Esophagus squamous epithelium (tissue), 5 donors: ENCODE measurements at regions not wholly inside any gene's neighbourhood (a gene's known extent, or its start where the extent isn't known, plus 50 kb on each side); places are given as distances from the start of the nearest gene placed in this dataset.
"Not testable (repeated sequence)": the region's sequence is repeated elsewhere in the genome, so short reads cannot be mapped to it uniquely, and the experiment has no call there.

Source experiments
- DNase-seq: peaks from one replicate; lab custom pipeline; 2025; lab: John Stamatoyannopoulos, UW
- H3K27ac ChIP-seq, 4 donors: fragments of 200-600 bp; sonication (generic); one replicate each; pipeline ENCODE4 v1.5.1; 2016 to 2019; ENCODE audit warnings: mild to moderate bottlenecking in 1 of 4
- H3K27me3 ChIP-seq, 4 donors: fragments of 200-600 bp; sonication (generic); 1 replicate in 3 of 4; 2 replicates in 1 of 4; pipeline versions ENCODE4 v1.5.1 to v1.6.0; 2017 to 2021; ENCODE audit warnings: antibody characterized with exemption in 1 of 4
- H3K36me3 ChIP-seq, 3 donors: fragments of 200-600 bp; sonication (generic); one replicate each; pipeline ENCODE4 v1.5.1; 2016 to 2019
- H3K4me1 ChIP-seq, 3 donors: fragments of 200-600 bp; sonication (generic); one replicate each; pipeline ENCODE4 v1.5.1; 2017 to 2019
- H3K4me3 ChIP-seq, 4 donors: fragments of 200-600 bp; sonication (generic); 1 replicate in 3 of 4; 2 replicates in 1 of 4; pipeline ENCODE4 v1.5.1; 2016 to 2019; ENCODE audit warnings: mild to moderate bottlenecking in 2 of 4, moderate library complexity in 1 of 4
- H3K9me3 ChIP-seq, 3 donors: fragments of 200-600 bp; sonication (generic); one replicate each; pipeline ENCODE4 v1.5.1; 2016 to 2019
- CTCF ChIP-seq, 6 experiments: fragments of 450-650 bp in 4 of 6; fragments of 200-600 bp in 2 of 6; sonication (generic) in 2 of 6; IDR thresholded peaks; one replicate each; pipeline ENCODE4 v1.5.1; 2016 to 2019; ENCODE audit warnings: antibody characterized with exemption in 6 of 6, mild to moderate bottlenecking in 4 of 6, moderate library complexity in 4 of 6
- POLR2A ChIP-seq, 4 donors: fragments of 450-650 bp; IDR thresholded peaks; one replicate each; pipeline ENCODE4 v1.6.1; 2017; ENCODE audit warnings: antibody characterized with exemption in 4 of 4, mild to moderate bottlenecking in 4 of 4, moderate library complexity in 3 of 4
- WGBS, 2 donors: methylation state at CpG; one replicate each; pipeline ENCODE4 v1.1.5; 2018; 5-methylcytosine and 5-hydroxymethylcytosine counted together
- intact Hi-C: fragments of 100-400 bp; cut with DNase I; formaldehyde crosslinking; loops from one replicate; pipeline ENCODE4 v1.15.0; 2022
- donor health status: DM: yes; HTN: yes; CAD: no.

- TF ChIP-seq POLR2A (IDR thresholded peaks at IDR 0.05), result no peak
- TF ChIP-seq CTCF (IDR thresholded peaks at IDR 0.05), result no peak
- H3K27ac ChIP-seq, result no peak overlapping the region
- peaks cover 0 to 44% (median 0%) of the 10 kb centered on the region in 4 donors for H3K27me3 ChIP-seq
- no peak overlapping the region for H3K4me3 ChIP-seq
- H3K9me3 ChIP-seq, result no peaks in the 10 kb centered on the region
- H3K4me1 ChIP-seq, result peaks cover 0 to 4% (median 0%) of the 10 kb centered on the region in 3 donors
- WGBS, 2 donors, result 44 to 69% methylated on average over 1 of the region's 1 CpG
- intact Hi-C loops, result no loop called here
- H3K36me3 ChIP-seq, result no peaks in the 10 kb centered on the region
- DNase-seq, result no peak
These were observed 165.4 kb downstream of the UTP18 start for GRCh38 chr17:51425773-51426172.

GRCh38 chr17:51427323-51427811, 167.0 kb downstream of the UTP18 start:
- 31 to 60% methylated on average over 6 to 7 of the region's 7 CpGs for WGBS, 2 donors
- H3K27me3 ChIP-seq, result peaks cover 0 to 30% (median 0%) of the 10 kb centered on the region in 4 donors
- no peak for DNase-seq

DNA sequence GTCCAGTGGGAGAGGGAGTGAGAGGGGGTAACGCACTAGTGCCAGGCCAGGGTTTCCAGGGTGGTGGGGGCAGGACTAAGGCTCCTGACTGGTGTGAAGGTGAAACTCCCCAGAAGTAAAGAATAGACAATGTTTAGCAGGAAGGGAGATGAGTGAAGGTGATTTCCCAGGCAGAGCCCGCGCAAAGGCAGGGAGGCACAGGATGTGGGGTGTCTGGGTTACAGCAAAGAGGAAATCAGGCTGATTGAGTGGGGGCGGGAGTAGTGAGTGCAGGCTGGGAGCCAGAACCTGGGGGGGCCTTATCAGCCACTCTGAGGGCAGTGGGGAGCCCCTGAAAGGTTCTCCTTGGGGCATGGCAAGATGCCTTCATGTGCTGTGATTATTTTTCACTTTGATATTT, 167.5 kb downstream of the UTP18 start:
- intact Hi-C loops, result no loop called here
- peaks cover 0 to 26% (median 0%) of the 10 kb centered on the region in 4 donors for H3K27me3 ChIP-seq
- no peak for DNase-seq
- WGBS, 2 donors, result 41 to 42% methylated on average over 4 of the region's 4 CpGs
- H3K4me3 ChIP-seq, result no peak overlapping the region
- no peak overlapping the region for H3K27ac ChIP-seq
- H3K4me1 ChIP-seq, result peaks cover 0 to 4% (median 0%) of the 10 kb centered on the region in 3 donors
- no peak for TF ChIP-seq CTCF (IDR thresholded peaks at IDR 0.05)
- TF ChIP-seq POLR2A (IDR thresholded peaks at IDR 0.05), result no peak
- H3K36me3 ChIP-seq, result no peaks in the 10 kb centered on the region
- H3K9me3 ChIP-seq, result no peaks in the 10 kb centered on the region

More at GRCh38 chr17:51427323-51427811, 167.0 kb downstream of the UTP18 start:
- peaks cover 0 to 4% (median 0%) of the 10 kb centered on the region in 3 donors for H3K4me1 ChIP-seq
- H3K27ac ChIP-seq, result no peak overlapping the region
- H3K9me3 ChIP-seq, result no peaks in the 10 kb centered on the region
- H3K4me3 ChIP-seq, result no peak overlapping the region
- intact Hi-C loops, result no loop called here
- no peak for TF ChIP-seq POLR2A (IDR thresholded peaks at IDR 0.05)
- no peak for TF ChIP-seq CTCF (IDR thresholded peaks at IDR 0.05)
- H3K36me3 ChIP-seq, result no peaks in the 10 kb centered on the region

DNA sequence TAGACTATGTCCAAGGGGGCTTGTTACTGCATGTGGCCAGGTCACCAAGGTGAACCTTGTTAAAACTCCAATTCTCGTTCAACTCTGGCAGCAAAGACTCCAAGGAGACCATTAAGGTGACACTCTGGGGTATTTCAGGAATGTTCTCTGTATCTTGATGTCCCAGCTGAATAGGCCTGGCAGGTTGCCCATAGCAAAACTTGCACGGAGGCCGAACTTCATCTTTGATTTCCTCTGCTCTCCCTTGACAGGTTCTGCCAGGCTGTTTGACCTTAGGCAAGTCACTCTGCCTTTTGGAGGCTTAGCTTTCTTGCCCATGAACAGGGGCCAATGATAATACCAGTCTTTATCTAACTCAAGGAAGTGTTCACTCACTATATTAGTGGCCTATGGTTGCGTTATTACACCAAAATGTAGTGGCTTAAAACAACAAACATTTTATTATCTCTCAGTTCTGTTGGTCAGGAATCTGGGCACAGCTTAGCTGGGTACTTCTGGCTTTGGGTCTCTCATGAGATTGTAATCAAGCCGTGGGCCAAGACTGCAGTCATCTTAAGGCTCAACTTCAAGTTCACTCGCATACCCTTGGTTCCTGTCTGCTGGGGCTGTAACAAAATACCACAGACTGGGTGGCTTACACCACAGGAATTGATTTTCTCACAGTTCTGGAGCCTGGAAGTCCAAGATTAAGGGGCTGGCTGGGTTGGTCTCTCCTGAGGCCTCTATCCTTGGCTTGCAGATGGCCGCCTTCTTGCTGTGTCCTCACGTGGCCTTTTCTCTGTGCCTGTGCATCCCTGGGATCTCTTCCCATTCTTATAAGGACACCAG, 168.5 kb downstream of the UTP18 start:
- no peak overlapping the region for H3K27ac ChIP-seq
- intact Hi-C loops, result no loop called here
- 65 to 66% methylated on average over 5 to 6 of the region's 8 CpGs for WGBS, 2 donors
- peaks cover 0 to 17% (median 0%) of the 10 kb centered on the region in 4 donors for H3K27me3 ChIP-seq
- H3K36me3 ChIP-seq, result no peaks in the 10 kb centered on the region
- no peak for DNase-seq
- H3K9me3 ChIP-seq, result no peaks in the 10 kb centered on the region
- no peak overlapping the region for H3K4me3 ChIP-seq
- peaks cover 0 to 4% (median 0%) of the 10 kb centered on the region in 3 donors for H3K4me1 ChIP-seq
- TF ChIP-seq POLR2A (IDR thresholded peaks at IDR 0.05) (no peak), CTCF (IDR thresholded peaks at IDR 0.05) (no peak)

- H3K36me3 ChIP-seq, H3K27ac ChIP-seq, intact Hi-C loops, H3K9me3 ChIP-seq, H3K4me3 ChIP-seq, DNase-seq, H3K4me1 ChIP-seq: not testable (repeated sequence)
- 49 to 78% methylated on average over 3 of the region's 3 CpGs for WGBS, 2 donors
- H3K27me3 ChIP-seq, result peaks cover 0 to 16% (median 0%) of the 10 kb centered on the region in 4 donors
These were observed 169.6 kb downstream of the UTP18 start for GRCh38 chr17:51429938-51430337.
